Hepatocyte (in vitro differentiated cells): ENCODE measurements at regions not wholly inside any gene's neighbourhood (a gene's known extent, or its start where the extent isn't known, plus 50 kb on each side); places are given as distances from the start of the nearest gene placed in this dataset.

Source experiments
- DNase-seq: peaks from one replicate; pipeline ENCODE4 v3.0.0-alpha.2; 2016; ENCODE audit warnings: low spot score
- H2AFZ ChIP-seq: fragments of 200-600 bp; sonication (generic); 2 replicates; pipeline ENCODE4 v1.6.0; 2016; ENCODE audit warnings: antibody characterized with exemption, mild to moderate bottlenecking
- H3K27ac ChIP-seq: fragments of 200-600 bp; sonication (generic); 2 replicates; pipeline ENCODE4 v1.5.1; 2016; ENCODE audit warnings: mild to moderate bottlenecking
- H3K27me3 ChIP-seq: fragments of 200-600 bp; sonication (generic); 2 replicates; pipeline ENCODE4 v1.6.1; 2016
- H3K36me3 ChIP-seq: fragments of 200-600 bp; sonication (generic); replicated peaks from 2 replicates; pipeline ENCODE4 v1.5.1; 2016; ENCODE audit warnings: low read depth; ENCODE audit not compliant: insufficient read depth
- H3K4me1 ChIP-seq: fragments of 200-600 bp; sonication (generic); 2 replicates; pipeline ENCODE4 v1.5.1; 2016; ENCODE audit warnings: mild to moderate bottlenecking, moderate library complexity; ENCODE audit not compliant: insufficient read depth
- H3K4me2 ChIP-seq: fragments of 200-600 bp; sonication (generic); 2 replicates; pipeline ENCODE4 v1.6.0; 2016
- H3K4me3 ChIP-seq: fragments of 200-600 bp; sonication (generic); 2 replicates; pipeline ENCODE4 v1.5.1; 2016; ENCODE audit warnings: mild to moderate bottlenecking
- H3K79me2 ChIP-seq: fragments of 200-600 bp; sonication (generic); 2 replicates; pipeline ENCODE4 v1.6.0; 2017; ENCODE audit warnings: mild to moderate bottlenecking
- H3K9me2 ChIP-seq: fragments of 200-600 bp; sonication (generic); replicated peaks from 2 replicates; pipeline ENCODE4 v1.6.0; 2017; ENCODE audit warnings: mild to moderate bottlenecking; ENCODE audit not compliant: insufficient read depth
- H3K9me3 ChIP-seq: fragments of 200-600 bp; sonication (generic); 2 replicates; pipeline ENCODE4 v1.5.1; 2016; ENCODE audit warnings: low read depth, mild to moderate bottlenecking
- H4K20me1 ChIP-seq: fragments of 200-600 bp; sonication (generic); 2 replicates; pipeline ENCODE4 v1.6.0; 2016; ENCODE audit warnings: mild to moderate bottlenecking; ENCODE audit not compliant: insufficient read depth, poor library complexity, severe bottlenecking
- EZH2 ChIP-seq: fragments of 200-600 bp; sonication (generic); IDR thresholded peaks from 2 replicates; pipeline ENCODE4 v1.6.1; 2016; ENCODE audit warnings: antibody characterized with exemption, mild to moderate bottlenecking, borderline replicate concordance
- EZH2phosphoT487 ChIP-seq: fragments of 200-600 bp; sonication (generic); IDR thresholded peaks from one replicate; pipeline ENCODE4 v1.6.1; 2018; ENCODE audit warnings: antibody characterized with exemption, mild to moderate bottlenecking, low read depth, moderate library complexity; ENCODE audit not compliant: unreplicated experiment, severe bottlenecking
- WGBS: methylation state at CpG from one replicate; pipeline ENCODE4 v1.1.6; 2016; ENCODE audit warnings: low lambda C conversion rate; ENCODE audit errors: missing lambda C conversion rate; 5-methylcytosine and 5-hydroxymethylcytosine counted together
- TF ChIP-seq, protein P1 (sequence below): fragments of 200-600 bp; sonication (generic); IDR thresholded peaks from 2 replicates; pipeline ENCODE4 v1.5.1; 2016; ENCODE audit warnings: antibody characterized with exemption, mild to moderate bottlenecking; ENCODE audit not compliant: poor library complexity

DNA sequence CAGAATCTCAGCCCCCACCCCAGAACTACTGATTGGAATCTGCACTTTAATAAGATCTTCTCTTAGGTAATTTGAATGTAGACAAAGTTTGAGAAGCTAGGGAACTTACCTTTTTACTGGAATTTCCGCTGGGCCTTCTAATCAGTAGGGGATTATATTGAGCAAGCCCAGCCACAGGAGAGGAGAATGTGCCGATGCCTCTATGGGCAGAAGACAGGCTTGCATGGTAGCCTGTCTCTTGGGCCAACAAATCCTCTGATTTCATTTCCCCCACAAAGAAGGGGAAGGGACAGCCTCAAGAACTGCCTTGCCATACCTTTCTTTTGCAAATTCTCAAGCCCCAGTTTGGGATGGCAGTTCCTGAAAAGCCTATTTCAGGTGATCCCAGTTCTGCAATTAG, 163.4 kb upstream of the BDNF start:
- Histone ChIP-seq H3K4me2 (no peak overlapping the region), H3K4me1 (no peaks in the 10 kb centered on the region), H3K27ac (no peak overlapping the region), H3K79me2 (no peaks in the 10 kb centered on the region), H3K4me3 (no peak overlapping the region), H4K20me1 (no peaks in the 10 kb centered on the region), H2AFZ (no peak overlapping the region), H3K9me2 (no peaks in the 10 kb centered on the region), H3K36me3 (no peaks in the 10 kb centered on the region), H3K9me3 (no peaks in the 10 kb centered on the region), H3K27me3 (no peaks in the 10 kb centered on the region)
- TF ChIP-seq, protein P1, sequence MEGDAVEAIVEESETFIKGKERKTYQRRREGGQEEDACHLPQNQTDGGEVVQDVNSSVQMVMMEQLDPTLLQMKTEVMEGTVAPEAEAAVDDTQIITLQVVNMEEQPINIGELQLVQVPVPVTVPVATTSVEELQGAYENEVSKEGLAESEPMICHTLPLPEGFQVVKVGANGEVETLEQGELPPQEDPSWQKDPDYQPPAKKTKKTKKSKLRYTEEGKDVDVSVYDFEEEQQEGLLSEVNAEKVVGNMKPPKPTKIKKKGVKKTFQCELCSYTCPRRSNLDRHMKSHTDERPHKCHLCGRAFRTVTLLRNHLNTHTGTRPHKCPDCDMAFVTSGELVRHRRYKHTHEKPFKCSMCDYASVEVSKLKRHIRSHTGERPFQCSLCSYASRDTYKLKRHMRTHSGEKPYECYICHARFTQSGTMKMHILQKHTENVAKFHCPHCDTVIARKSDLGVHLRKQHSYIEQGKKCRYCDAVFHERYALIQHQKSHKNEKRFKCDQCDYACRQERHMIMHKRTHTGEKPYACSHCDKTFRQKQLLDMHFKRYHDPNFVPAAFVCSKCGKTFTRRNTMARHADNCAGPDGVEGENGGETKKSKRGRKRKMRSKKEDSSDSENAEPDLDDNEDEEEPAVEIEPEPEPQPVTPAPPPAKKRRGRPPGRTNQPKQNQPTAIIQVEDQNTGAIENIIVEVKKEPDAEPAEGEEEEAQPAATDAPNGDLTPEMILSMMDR: no peak
- TF ChIP-seq EZH2 (no peak), EZH2phosphoT487 (no peak)
- 80% methylated on average over 2 of the region's 2 CpGs for WGBS
- no peak for DNase-seq

DNA sequence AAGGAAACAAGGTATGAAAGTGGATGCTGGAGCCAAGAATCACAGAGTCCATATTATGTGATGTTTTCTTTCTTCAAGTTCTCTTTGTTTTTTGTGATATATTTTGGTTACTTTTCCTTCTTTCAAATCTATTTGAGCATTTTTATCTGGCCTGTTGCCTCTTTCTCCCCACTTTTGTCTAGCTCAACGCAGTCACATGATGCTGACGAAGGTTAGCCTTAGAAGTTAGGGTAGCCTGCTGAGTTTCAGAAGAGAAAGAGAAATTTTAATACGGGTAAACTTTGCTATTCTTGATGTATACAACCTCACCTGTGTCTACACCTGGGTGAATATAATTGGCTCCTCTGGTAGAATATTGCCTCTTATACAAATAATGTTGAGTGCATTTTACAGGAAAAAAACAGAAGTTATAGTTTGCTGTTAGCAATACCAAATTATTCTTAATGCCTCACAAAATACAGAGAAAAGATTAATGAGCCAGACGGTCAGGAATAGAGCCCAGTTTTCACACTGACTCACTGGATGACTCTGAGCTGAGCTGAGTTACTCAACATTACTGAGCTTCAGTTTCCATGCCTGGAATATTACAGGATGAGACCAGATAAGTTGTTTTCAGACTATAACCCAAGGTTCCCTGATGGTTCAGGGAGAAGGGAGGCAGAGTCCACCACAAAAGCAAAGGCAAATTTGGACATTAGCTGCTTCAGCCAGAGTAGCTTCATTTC, 161.6 kb upstream of the BDNF start:
- no peak overlapping the region for H3K4me3 ChIP-seq
- H3K27me3 ChIP-seq: no peaks in the 10 kb centered on the region
- H3K79me2 ChIP-seq: no peaks in the 10 kb centered on the region
- TF ChIP-seq EZH2phosphoT487 (no peak), EZH2 (no peak)
- TF ChIP-seq, protein P1: no peak
- H3K4me2 ChIP-seq: no peak overlapping the region
- H3K4me1 ChIP-seq: no peaks in the 10 kb centered on the region
- no peaks in the 10 kb centered on the region for H4K20me1 ChIP-seq
- peak; percentile 52 for DNase-seq
- no peaks in the 10 kb centered on the region for H3K9me2 ChIP-seq
- WGBS: 59% methylated on average over 4 of the region's 4 CpGs
- H2AFZ ChIP-seq: no peak overlapping the region
- H3K27ac ChIP-seq: no peak overlapping the region
- H3K9me3 ChIP-seq: no peaks in the 10 kb centered on the region
- H3K36me3 ChIP-seq: no peaks in the 10 kb centered on the region

DNA sequence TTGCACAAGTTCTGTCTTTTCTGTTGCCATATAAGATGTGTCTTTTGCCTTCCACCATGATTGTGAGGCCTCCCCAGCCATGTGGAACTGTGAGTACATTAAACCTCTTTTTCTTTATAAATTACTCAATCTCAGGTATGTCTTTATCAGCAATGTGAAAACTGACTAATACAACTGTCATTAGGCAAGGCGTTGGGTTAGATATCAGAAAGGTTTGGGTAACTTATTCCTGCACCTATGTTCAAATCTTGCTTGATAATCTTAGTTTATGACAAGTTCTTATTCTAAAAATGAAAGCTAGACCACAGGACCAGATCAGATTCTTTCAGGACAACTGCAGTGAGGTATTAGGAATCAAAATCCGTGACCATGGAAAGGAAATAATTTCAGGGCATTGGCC, 160.6 kb upstream of the BDNF start:
- Histone ChIP-seq H3K27ac (no peak overlapping the region), H2AFZ (no peak overlapping the region), H3K9me3 (no peaks in the 10 kb centered on the region), H3K79me2 (no peaks in the 10 kb centered on the region), H3K9me2 (no peaks in the 10 kb centered on the region), H3K36me3 (no peaks in the 10 kb centered on the region), H3K4me3 (no peak overlapping the region), H3K4me1 (no peaks in the 10 kb centered on the region), H3K4me2 (no peak overlapping the region), H3K27me3 (no peaks in the 10 kb centered on the region), H4K20me1 (no peaks in the 10 kb centered on the region)
- TF ChIP-seq EZH2phosphoT487 (no peak), EZH2 (no peak)
- TF ChIP-seq, protein P1: no peak
- DNase-seq: no peak
- 90% methylated on average over 2 of the region's 2 CpGs for WGBS
